ENCODE measurements at regions not wholly inside any gene's neighbourhood (a gene's known extent, or its start where the extent isn't known, plus 50 kb on each side); places are given as distances from the start of the nearest gene placed in this dataset.

DNA sequence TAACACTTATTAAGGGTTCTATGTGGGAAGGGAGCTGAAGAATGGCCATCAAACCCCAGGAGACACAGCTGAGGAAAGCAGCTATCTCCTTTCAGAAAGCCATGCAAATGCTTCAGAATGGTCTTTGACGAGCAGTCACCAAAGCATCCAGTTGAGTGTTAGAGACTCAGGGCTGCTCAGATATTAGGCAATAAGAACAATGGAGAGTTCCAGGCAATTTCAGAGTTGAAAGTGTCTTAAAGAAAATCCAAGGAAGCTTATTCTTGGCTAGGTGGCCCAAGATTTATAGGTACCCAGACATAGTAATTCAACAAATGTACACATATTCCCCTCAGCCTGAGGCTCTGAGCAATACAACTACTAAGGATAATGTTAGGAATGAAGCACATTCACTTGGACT, 180.1 kb upstream of the SOX4 start:
- TF ChIP-seq, protein P1, sequence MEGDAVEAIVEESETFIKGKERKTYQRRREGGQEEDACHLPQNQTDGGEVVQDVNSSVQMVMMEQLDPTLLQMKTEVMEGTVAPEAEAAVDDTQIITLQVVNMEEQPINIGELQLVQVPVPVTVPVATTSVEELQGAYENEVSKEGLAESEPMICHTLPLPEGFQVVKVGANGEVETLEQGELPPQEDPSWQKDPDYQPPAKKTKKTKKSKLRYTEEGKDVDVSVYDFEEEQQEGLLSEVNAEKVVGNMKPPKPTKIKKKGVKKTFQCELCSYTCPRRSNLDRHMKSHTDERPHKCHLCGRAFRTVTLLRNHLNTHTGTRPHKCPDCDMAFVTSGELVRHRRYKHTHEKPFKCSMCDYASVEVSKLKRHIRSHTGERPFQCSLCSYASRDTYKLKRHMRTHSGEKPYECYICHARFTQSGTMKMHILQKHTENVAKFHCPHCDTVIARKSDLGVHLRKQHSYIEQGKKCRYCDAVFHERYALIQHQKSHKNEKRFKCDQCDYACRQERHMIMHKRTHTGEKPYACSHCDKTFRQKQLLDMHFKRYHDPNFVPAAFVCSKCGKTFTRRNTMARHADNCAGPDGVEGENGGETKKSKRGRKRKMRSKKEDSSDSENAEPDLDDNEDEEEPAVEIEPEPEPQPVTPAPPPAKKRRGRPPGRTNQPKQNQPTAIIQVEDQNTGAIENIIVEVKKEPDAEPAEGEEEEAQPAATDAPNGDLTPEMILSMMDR (IDR thresholded peaks at IDR 0.05), result no peak
- TF ChIP-seq POLR2A (IDR thresholded peaks at IDR 0.05), result no peak

All from body of pancreas (tissue), 4 donors.